ENCODE measurements at regions not wholly inside any gene's neighbourhood (a gene's known extent, or its start where the extent isn't known, plus 50 kb on each side); places are given as distances from the start of the nearest gene placed in this dataset.

GRCh38 chr16:85443116-85443515 lies 170.0 kb upstream of the GSE1 start:
- Histone ChIP-seq H4K8ac (ENCODE audit: low read depth, low read length) (no peak overlapping the region), H2AK5ac (ENCODE audit: low read length) (no peak overlapping the region), H3K4me3 (ENCODE audit: low read length) (no peak overlapping the region), H3K27ac (ENCODE audit: low read depth, low read length) (no peak overlapping the region), H3K23ac (ENCODE audit: low read length) (no peak overlapping the region), H3K4me1 (ENCODE audit: control insufficient read depth, low read depth, low read length) (no peaks in the 10 kb centered on the region), H3K4me2 (ENCODE audit: low read length) (no peak overlapping the region), H3K9ac (ENCODE audit: low read length) (no peak overlapping the region), H3K27me3 (ENCODE audit: insufficient read depth, low read length, poor library complexity) (no peaks in the 10 kb centered on the region), H3K18ac (ENCODE audit: low read length) (no peak overlapping the region), H4K5ac (ENCODE audit: low read length) (no peak overlapping the region), H2BK120ac (ENCODE audit: low read depth, low read length) (no peak overlapping the region), H2BK5ac (ENCODE audit: low read length) (no peak overlapping the region), H3K79me2 (ENCODE audit: control insufficient read depth, insufficient read depth, low read length) (no peaks in the 10 kb centered on the region), H3K79me1 (ENCODE audit: low read length) (no peaks in the 10 kb centered on the region), H3K36me3 (ENCODE audit: control insufficient read depth, insufficient read depth, low read length) (peaks cover 1% of the 10 kb centered on the region), H3K4ac (ENCODE audit: low read depth, low read length) (no peak overlapping the region), H2BK15ac (replicated peaks; ENCODE audit: low read depth) (no peak overlapping the region), H3K56ac (ENCODE audit: low read length) (no peak overlapping the region)
- WGBS (ENCODE audit: extremely low coverage, insufficient coverage, low lambda C conversion rate) = no CpG with 5 or more reads among the region's 11 CpGs
- no peak for DNase-seq

DNA sequence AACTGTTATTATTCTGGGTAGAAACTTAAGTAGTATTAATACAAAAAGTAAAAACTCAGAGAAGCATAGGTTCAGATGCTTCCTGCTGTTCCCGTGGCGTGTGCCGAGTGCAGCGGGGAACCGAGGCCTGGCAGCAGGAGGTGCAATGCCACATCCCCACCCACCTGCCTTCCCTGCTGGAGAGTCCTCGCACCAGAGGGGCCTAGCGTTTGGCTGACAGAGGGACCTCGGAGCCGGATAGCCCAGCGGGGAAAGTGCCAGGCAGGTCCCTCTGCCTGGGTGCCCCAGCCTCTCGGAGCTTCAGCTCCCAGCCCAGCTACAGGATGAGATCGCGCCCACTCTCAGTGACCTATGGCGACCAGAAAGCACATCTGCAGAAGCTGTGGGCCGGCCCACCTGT lies 169.6 kb upstream of the GSE1 start:
- WGBS (ENCODE audit: extremely low coverage, insufficient coverage, low lambda C conversion rate) = no CpG with 5 or more reads among the region's 15 CpGs
- Histone ChIP-seq H4K5ac (ENCODE audit: low read length) (no peak overlapping the region), H3K79me2 (ENCODE audit: control insufficient read depth, insufficient read depth, low read length) (no peaks in the 10 kb centered on the region), H3K4ac (ENCODE audit: low read depth, low read length) (no peak overlapping the region), H3K79me1 (ENCODE audit: low read length) (no peaks in the 10 kb centered on the region), H3K4me1 (ENCODE audit: control insufficient read depth, low read depth, low read length) (no peaks in the 10 kb centered on the region), H3K27me3 (ENCODE audit: insufficient read depth, low read length, poor library complexity) (no peaks in the 10 kb centered on the region), H3K4me2 (ENCODE audit: low read length) (no peak overlapping the region), H3K56ac (ENCODE audit: low read length) (no peak overlapping the region), H2BK5ac (ENCODE audit: low read length) (no peak overlapping the region), H3K27ac (ENCODE audit: low read depth, low read length) (no peak overlapping the region), H3K23ac (ENCODE audit: low read length) (no peak overlapping the region), H2BK120ac (ENCODE audit: low read depth, low read length) (no peak overlapping the region), H2AK5ac (ENCODE audit: low read length) (no peak overlapping the region), H3K4me3 (ENCODE audit: low read length) (no peak overlapping the region), H3K36me3 (ENCODE audit: control insufficient read depth, insufficient read depth, low read length) (peaks cover 1% of the 10 kb centered on the region), H3K9ac (ENCODE audit: low read length) (no peak overlapping the region), H3K18ac (ENCODE audit: low read length) (no peak overlapping the region), H2BK15ac (replicated peaks; ENCODE audit: low read depth) (no peak overlapping the region), H4K8ac (ENCODE audit: low read depth, low read length) (no peak overlapping the region)
- DNase-seq = no peak

GRCh38 chr16:85445064-85445778 lies 167.9 kb upstream of the GSE1 start:
- Histone ChIP-seq H3K4me3 (ENCODE audit: low read length) (no peak overlapping the region), H3K4me1 (ENCODE audit: control insufficient read depth, low read depth, low read length) (no peaks in the 10 kb centered on the region), H3K56ac (ENCODE audit: low read length) (no peak overlapping the region), H2AK5ac (ENCODE audit: low read length) (no peak overlapping the region), H3K4me2 (ENCODE audit: low read length) (no peak overlapping the region), H2BK15ac (replicated peaks; ENCODE audit: low read depth) (no peak overlapping the region), H3K23ac (ENCODE audit: low read length) (peak overlapping the region; percentile 83), H3K9ac (ENCODE audit: low read length) (no peak overlapping the region), H3K79me1 (ENCODE audit: low read length) (no peaks in the 10 kb centered on the region), H4K5ac (ENCODE audit: low read length) (no peak overlapping the region), H3K36me3 (ENCODE audit: control insufficient read depth, insufficient read depth, low read length) (no peaks in the 10 kb centered on the region), H3K18ac (ENCODE audit: low read length) (no peak overlapping the region), H4K8ac (ENCODE audit: low read depth, low read length) (no peak overlapping the region), H3K4ac (ENCODE audit: low read depth, low read length) (no peak overlapping the region), H2BK120ac (ENCODE audit: low read depth, low read length) (no peak overlapping the region), H2BK5ac (ENCODE audit: low read length) (no peak overlapping the region), H3K79me2 (ENCODE audit: control insufficient read depth, insufficient read depth, low read length) (no peaks in the 10 kb centered on the region), H3K27ac (ENCODE audit: low read depth, low read length) (no peak overlapping the region), H3K27me3 (ENCODE audit: insufficient read depth, low read length, poor library complexity) (no peaks in the 10 kb centered on the region)
- DNase-seq = no peak
- no CpG with 5 or more reads among the region's 27 CpGs for WGBS (ENCODE audit: extremely low coverage, insufficient coverage, low lambda C conversion rate)

- no peaks in the 10 kb centered on the region for H3K27me3 ChIP-seq (ENCODE audit: insufficient read depth, low read length, poor library complexity)
- H4K8ac ChIP-seq (ENCODE audit: low read depth, low read length) = no peak overlapping the region
- H2BK15ac ChIP-seq (replicated peaks; ENCODE audit: low read depth) = no peak overlapping the region
- no peak overlapping the region for H3K9ac ChIP-seq (ENCODE audit: low read length)
- no peak overlapping the region for H3K23ac ChIP-seq (ENCODE audit: low read length)
- H3K79me2 ChIP-seq (ENCODE audit: control insufficient read depth, insufficient read depth, low read length) = no peaks in the 10 kb centered on the region
- no peak overlapping the region for H3K4me2 ChIP-seq (ENCODE audit: low read length)
- no CpG with 5 or more reads among the region's 14 CpGs for WGBS (ENCODE audit: extremely low coverage, insufficient coverage, low lambda C conversion rate)
- H4K5ac ChIP-seq (ENCODE audit: low read length) = no peak overlapping the region
- H3K4ac ChIP-seq (ENCODE audit: low read depth, low read length) = no peak overlapping the region
- no peak overlapping the region for H3K18ac ChIP-seq (ENCODE audit: low read length)
- H3K79me1 ChIP-seq (ENCODE audit: low read length) = no peaks in the 10 kb centered on the region
- no peak overlapping the region for H2BK120ac ChIP-seq (ENCODE audit: low read depth, low read length)
- H3K4me3 ChIP-seq (ENCODE audit: low read length) = no peak overlapping the region
- H3K4me1 ChIP-seq (ENCODE audit: control insufficient read depth, low read depth, low read length) = no peaks in the 10 kb centered on the region
- H3K56ac ChIP-seq (ENCODE audit: low read length) = no peak overlapping the region
- no peak overlapping the region for H2AK5ac ChIP-seq (ENCODE audit: low read length)
- H2BK5ac ChIP-seq (ENCODE audit: low read length) = no peak overlapping the region
- H3K36me3 ChIP-seq (ENCODE audit: control insufficient read depth, insufficient read depth, low read length) = no peaks in the 10 kb centered on the region
- no peak overlapping the region for H3K27ac ChIP-seq (ENCODE audit: low read depth, low read length)
- no peak for DNase-seq
These were observed 167.3 kb upstream of the GSE1 start for GRCh38 chr16:85445779-85446222.

- H3K18ac ChIP-seq (ENCODE audit: low read length) = no peak overlapping the region
- no CpG with 5 or more reads among the region's 19 CpGs for WGBS (ENCODE audit: extremely low coverage, insufficient coverage, low lambda C conversion rate)
- no peak overlapping the region for H3K56ac ChIP-seq (ENCODE audit: low read length)
- H3K79me2 ChIP-seq (ENCODE audit: control insufficient read depth, insufficient read depth, low read length) = no peaks in the 10 kb centered on the region
- no peak overlapping the region for H2AK5ac ChIP-seq (ENCODE audit: low read length)
- H3K4ac ChIP-seq (ENCODE audit: low read depth, low read length) = no peak overlapping the region
- H3K4me3 ChIP-seq (ENCODE audit: low read length) = no peak overlapping the region
- no peak overlapping the region for H2BK5ac ChIP-seq (ENCODE audit: low read length)
- H3K4me2 ChIP-seq (ENCODE audit: low read length) = no peak overlapping the region
- H4K5ac ChIP-seq (ENCODE audit: low read length) = no peak overlapping the region
- no peaks in the 10 kb centered on the region for H3K4me1 ChIP-seq (ENCODE audit: control insufficient read depth, low read depth, low read length)
- H3K23ac ChIP-seq (ENCODE audit: low read length) = no peak overlapping the region
- no peaks in the 10 kb centered on the region for H3K79me1 ChIP-seq (ENCODE audit: low read length)
- no peak overlapping the region for H2BK120ac ChIP-seq (ENCODE audit: low read depth, low read length)
- H3K9ac ChIP-seq (ENCODE audit: low read length) = no peak overlapping the region
- H2BK15ac ChIP-seq (replicated peaks; ENCODE audit: low read depth) = no peak overlapping the region
- H4K8ac ChIP-seq (ENCODE audit: low read depth, low read length) = no peak overlapping the region
- H3K27ac ChIP-seq (ENCODE audit: low read depth, low read length) = no peak overlapping the region
- DNase-seq = no peak
- H3K36me3 ChIP-seq (ENCODE audit: control insufficient read depth, insufficient read depth, low read length) = no peaks in the 10 kb centered on the region
- no peaks in the 10 kb centered on the region for H3K27me3 ChIP-seq (ENCODE audit: insufficient read depth, low read length, poor library complexity)
These were observed 166.0 kb upstream of the GSE1 start for GRCh38 chr16:85446951-85447692.

Measured in mesendoderm (in vitro differentiated cells).